ENCODE measurements at regions not wholly inside any gene's neighbourhood (a gene's known extent, or its start where the extent isn't known, plus 50 kb on each side); places are given as distances from the start of the nearest gene placed in this dataset.

- Histone ChIP-seq H3K18ac (ENCODE audit: extremely low read depth, low read length) (no peak overlapping the region), H4K5ac (ENCODE audit: insufficient read length, low read depth, low read length) (no peak overlapping the region), H3K79me2 (ENCODE audit: control insufficient read depth in 1 of 2, insufficient read depth in 2 of 2, low read length in 2 of 2) (no peaks in the 10 kb centered on the region), H2BK15ac (ENCODE audit: low read length) (no peak overlapping the region), H3K9me3 (ENCODE audit: insufficient read depth in 2 of 2, low read depth in 1 of 2, low read length in 1 of 2) (no peaks in the 10 kb centered on the region; a peak in 1 of 4 replicates), H4K20me1 (replicated peaks in 1 of 2; ENCODE audit: control insufficient read depth in 1 of 2, insufficient read depth in 2 of 2, low read length in 2 of 2) (no peaks in the 10 kb centered on the region), H3K14ac (ENCODE audit: insufficient read length) (no peak overlapping the region), H3K23me2 (ENCODE audit: low read depth, low read length) (no peaks in the 10 kb centered on the region), H2AFZ (ENCODE audit: low read length) (no peak overlapping the region), H3K27me3 (replicated peaks in 1 of 4; ENCODE audit: control insufficient read depth in 3 of 4, extremely low read depth in 1 of 4, insufficient read depth in 3 of 4, low read length in 3 of 4) (no peaks in the 10 kb centered on the region; a peak in 1 of 7 replicates), H3K4me3 (ENCODE audit: extremely low read depth in 1 of 4, insufficient read depth in 2 of 4, low read depth in 3 of 4, low read length in 4 of 4) (no peak overlapping the region), H4K8ac (ENCODE audit: extremely low read depth, insufficient read depth, low read length) (no peak overlapping the region), H4K91ac (replicated peaks; ENCODE audit: insufficient read length, low read length) (no peak overlapping the region), H3K23ac (ENCODE audit: insufficient read length) (no peak overlapping the region), H3K4me1 (replicated peaks in 1 of 4; ENCODE audit: control insufficient read depth in 3 of 4, insufficient read depth in 4 of 4, low read length in 3 of 4) (no peaks in the 10 kb centered on the region; a peak in 1 of 7 replicates), H3K4me2 (ENCODE audit: insufficient read depth in 1 of 2, low read depth in 2 of 2, low read length in 2 of 2) (no peak overlapping the region), H3K36me3 (ENCODE audit: control insufficient read depth in 2 of 4, insufficient read depth in 4 of 4, low read length in 3 of 4) (no peaks in the 10 kb centered on the region), H3K4ac (replicated peaks; ENCODE audit: insufficient read length, low read depth, low read length) (no peak overlapping the region), H2BK120ac (replicated peaks; ENCODE audit: low read depth, low read length) (no peak overlapping the region), H2BK20ac (ENCODE audit: low read length) (no peak overlapping the region), H3K56ac (replicated peaks; ENCODE audit: insufficient read length, low read depth, low read length) (no peak overlapping the region), H3K27ac (ENCODE audit: low read depth, low read length) (no peak overlapping the region), H3K9ac (replicated peaks in 1 of 4; ENCODE audit: extremely low read depth in 1 of 4, low read depth in 3 of 4, low read length in 3 of 4) (no peak overlapping the region), H2BK5ac (ENCODE audit: low read depth, low read length) (no peak overlapping the region), H2AK5ac (ENCODE audit: low read depth, low read length) (no peak overlapping the region), H2BK12ac (ENCODE audit: low read depth, low read length) (no peak overlapping the region), H3K79me1 (ENCODE audit: low read depth, low read length) (no peaks in the 10 kb centered on the region)
- CTCF ChIA-PET (ENCODE audit: partially characterized antibody) = no interaction called here
- DNase-seq (ENCODE audit: low read depth in 1 of 2, low spot score in 2 of 2) (no peak), FAIRE-seq (no peak)
- 83% methylated on average over 4 of the region's 4 CpGs; no CpG with 5 or more reads in 1 of the 2 experiments for WGBS, 2 experiments (ENCODE audit: extremely low coverage in 1 of 2, insufficient coverage in 1 of 2, insufficient read length in 1 of 2, insufficient replicate concordance in 2 of 2, low coverage in 1 of 2, low lambda C conversion rate in 2 of 2, missing lambda C conversion rate in 1 of 2)
- POLR2A ChIA-PET (ENCODE audit: partially characterized antibody) = no interaction called here
- TF ChIP-seq RAD21 (IDR thresholded peaks at IDR 0.05 in 1 of 2, conservative IDR thresholded peaks at IDR 0.05 in 1 of 2; ENCODE audit: low read depth in 2 of 2, low read length in 2 of 2) (no peak), YY1 (IDR thresholded peaks at IDR 0.05; ENCODE audit: low read depth, low read length) (no peak), TEAD4 (IDR thresholded peaks at IDR 0.05; ENCODE audit: low read depth, low read length) (no peak), EZH2 (IDR thresholded peaks at IDR 0.05; ENCODE audit: low read depth, low read length, severe bottlenecking) (no peak), BRCA1 (IDR thresholded peaks at IDR 0.05; ENCODE audit: low read depth, low read length) (no peak), E2F6 (IDR thresholded peaks at IDR 0.05) (no peak), CREB1 (IDR thresholded peaks at IDR 0.05) (no peak), CBX5 (IDR thresholded peaks at IDR 0.05; ENCODE audit: low read depth, low read length) (no peak), KDM4A (IDR thresholded peaks at IDR 0.05; ENCODE audit: low read depth, low read length, severe bottlenecking) (no peak), RFX5 (IDR thresholded peaks at IDR 0.05; ENCODE audit: borderline replicate concordance, low read depth, low read length) (no peak), SP4 (IDR thresholded peaks at IDR 0.05; ENCODE audit: low read length) (no peak)
These were observed 414.6 kb downstream of the CDH26 start for GRCh38 chr20:60372822-60373221.

Data from H1 (cell line).